MM.1S (cell line): ENCODE measurements at regions not wholly inside any gene's neighbourhood (a gene's known extent, or its start where the extent isn't known, plus 50 kb on each side); places are given as distances from the start of the nearest gene placed in this dataset.

Source experiments
- DNase-seq: peaks from one replicate; pipeline ENCODE4 v3.0.0-alpha.2; 2015
- H2AFZ ChIP-seq: fragments of 300-600 bp; sonication (generic); 2 replicates; pipeline ENCODE4 v1.6.0; 2016; ENCODE audit warnings: antibody characterized with exemption, low read length
- H3F3A ChIP-seq: fragments of 300-600 bp; sonication (generic); 2 replicates; pipeline ENCODE4 v1.6.1; 2016; ENCODE audit warnings: mild to moderate bottlenecking, antibody characterized with exemption, low read length, moderate library complexity, mixed read lengths; ENCODE audit not compliant: insufficient read depth
- H3K27ac ChIP-seq: fragments of 300-600 bp; sonication (generic); 2 replicates; pipeline ENCODE4 v1.5.1; 2016; ENCODE audit warnings: mild to moderate bottlenecking, low read length
- H3K27me3 ChIP-seq: fragments of 300-600 bp; sonication (generic); replicated peaks from 2 replicates; pipeline ENCODE4 v1.6.0; 2016; ENCODE audit warnings: low read length; ENCODE audit not compliant: insufficient read depth
- H3K36me3 ChIP-seq: fragments of 300-600 bp; sonication (generic); replicated peaks from 2 replicates; pipeline ENCODE4 v1.6.1; 2016; ENCODE audit warnings: mild to moderate bottlenecking, low read length, mixed read lengths; ENCODE audit not compliant: insufficient read depth
- H3K4me1 ChIP-seq: fragments of 300-600 bp; sonication (generic); 2 replicates; pipeline ENCODE4 v1.6.1; 2016; ENCODE audit warnings: low read length, mixed read lengths
- H3K4me2 ChIP-seq: fragments of 300-600 bp; sonication (generic); 2 replicates; pipeline ENCODE4 v1.6.0; 2016; ENCODE audit warnings: low read depth, low read length
- H3K4me3 ChIP-seq: fragments of 300-600 bp; sonication (generic); 2 replicates; pipeline ENCODE4 v1.5.1; 2016; ENCODE audit warnings: low read length, mixed read lengths
- H3K79me2 ChIP-seq: fragments of 300-600 bp; sonication (generic); 2 replicates; pipeline ENCODE4 v1.6.1; 2016; ENCODE audit warnings: mixed run types, low read length, mixed read lengths
- H3K9ac ChIP-seq: fragments of 300-600 bp; sonication (generic); 2 replicates; pipeline ENCODE4 v1.6.1; 2016; ENCODE audit warnings: low read length, mixed read lengths
- H3K9me2 ChIP-seq: fragments of 300-600 bp; sonication (generic); replicated peaks from 2 replicates; pipeline ENCODE4 v1.6.1; 2016; ENCODE audit warnings: mild to moderate bottlenecking, low read length, mixed read lengths; ENCODE audit not compliant: insufficient read depth
- H3K9me3 ChIP-seq: fragments of 300-600 bp; sonication (generic); replicated peaks from 2 replicates; pipeline ENCODE4 v1.6.1; 2016; ENCODE audit warnings: mild to moderate bottlenecking, low read length, mixed read lengths; ENCODE audit not compliant: insufficient read depth
- H4K20me1 ChIP-seq: fragments of 300-600 bp; sonication (generic); 2 replicates; pipeline ENCODE4 v1.6.1; 2016; ENCODE audit warnings: mild to moderate bottlenecking, low read length, moderate library complexity, mixed read lengths; ENCODE audit not compliant: insufficient read depth
- EZH2 ChIP-seq: fragments of 300-600 bp; sonication (generic); optimal IDR thresholded peaks from 2 replicates; pipeline ENCODE3; 2017; ENCODE audit warnings: low read depth, mild to moderate bottlenecking, antibody characterized with exemption, low read length, mixed read lengths
- EZH2phosphoT487 ChIP-seq: fragments of 300-600 bp; sonication (generic); IDR thresholded peaks from 2 replicates; pipeline ENCODE4 v1.6.1; 2018; ENCODE audit warnings: antibody characterized with exemption, low read length
- TF ChIP-seq, protein P1 (sequence below): fragments of 300-600 bp; sonication (generic); IDR thresholded peaks from 2 replicates; pipeline ENCODE4 v1.5.1; 2016; ENCODE audit warnings: antibody characterized with exemption, low read length, mixed read lengths

DNA sequence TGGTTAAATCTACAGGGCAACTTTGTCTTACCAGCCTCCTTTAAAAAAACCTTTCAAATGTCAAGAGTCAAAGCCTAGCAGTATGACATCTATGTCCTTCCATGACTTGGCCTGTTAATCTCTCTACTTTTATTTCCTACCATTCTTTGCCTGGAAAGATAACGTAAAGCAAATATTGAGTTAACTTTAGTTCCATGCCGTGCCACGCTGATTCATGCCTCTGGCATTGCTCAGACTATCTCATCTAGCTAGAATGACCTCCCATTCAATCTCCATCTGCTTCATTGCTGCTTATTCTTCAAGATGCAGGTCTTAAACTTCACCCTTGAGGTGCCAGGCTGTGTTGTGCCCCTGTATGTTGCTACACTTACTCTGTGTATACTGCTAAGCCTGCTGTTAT is 729.8 kb downstream of the EFNA5 start:
- H3K4me1 ChIP-seq, result no peaks in the 10 kb centered on the region
- no peaks in the 10 kb centered on the region for H3K79me2 ChIP-seq
- H3K9ac ChIP-seq, result no peak overlapping the region
- H3K27me3 ChIP-seq, result no peaks in the 10 kb centered on the region
- H3K27ac ChIP-seq, result no peak overlapping the region
- no peak for DNase-seq
- H4K20me1 ChIP-seq, result no peaks in the 10 kb centered on the region
- no peak overlapping the region for H3K4me3 ChIP-seq
- no peaks in the 10 kb centered on the region for H3K36me3 ChIP-seq
- H3K9me2 ChIP-seq, result no peaks in the 10 kb centered on the region
- no peaks in the 10 kb centered on the region for H3K9me3 ChIP-seq
- H3F3A ChIP-seq, result no peaks in the 10 kb centered on the region
- no peak for TF ChIP-seq EZH2
- TF ChIP-seq, protein P1, sequence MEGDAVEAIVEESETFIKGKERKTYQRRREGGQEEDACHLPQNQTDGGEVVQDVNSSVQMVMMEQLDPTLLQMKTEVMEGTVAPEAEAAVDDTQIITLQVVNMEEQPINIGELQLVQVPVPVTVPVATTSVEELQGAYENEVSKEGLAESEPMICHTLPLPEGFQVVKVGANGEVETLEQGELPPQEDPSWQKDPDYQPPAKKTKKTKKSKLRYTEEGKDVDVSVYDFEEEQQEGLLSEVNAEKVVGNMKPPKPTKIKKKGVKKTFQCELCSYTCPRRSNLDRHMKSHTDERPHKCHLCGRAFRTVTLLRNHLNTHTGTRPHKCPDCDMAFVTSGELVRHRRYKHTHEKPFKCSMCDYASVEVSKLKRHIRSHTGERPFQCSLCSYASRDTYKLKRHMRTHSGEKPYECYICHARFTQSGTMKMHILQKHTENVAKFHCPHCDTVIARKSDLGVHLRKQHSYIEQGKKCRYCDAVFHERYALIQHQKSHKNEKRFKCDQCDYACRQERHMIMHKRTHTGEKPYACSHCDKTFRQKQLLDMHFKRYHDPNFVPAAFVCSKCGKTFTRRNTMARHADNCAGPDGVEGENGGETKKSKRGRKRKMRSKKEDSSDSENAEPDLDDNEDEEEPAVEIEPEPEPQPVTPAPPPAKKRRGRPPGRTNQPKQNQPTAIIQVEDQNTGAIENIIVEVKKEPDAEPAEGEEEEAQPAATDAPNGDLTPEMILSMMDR, result no peak
- TF ChIP-seq EZH2phosphoT487, result no peak
- H3K4me2 ChIP-seq, result no peak overlapping the region
- no peak overlapping the region for H2AFZ ChIP-seq

DNA sequence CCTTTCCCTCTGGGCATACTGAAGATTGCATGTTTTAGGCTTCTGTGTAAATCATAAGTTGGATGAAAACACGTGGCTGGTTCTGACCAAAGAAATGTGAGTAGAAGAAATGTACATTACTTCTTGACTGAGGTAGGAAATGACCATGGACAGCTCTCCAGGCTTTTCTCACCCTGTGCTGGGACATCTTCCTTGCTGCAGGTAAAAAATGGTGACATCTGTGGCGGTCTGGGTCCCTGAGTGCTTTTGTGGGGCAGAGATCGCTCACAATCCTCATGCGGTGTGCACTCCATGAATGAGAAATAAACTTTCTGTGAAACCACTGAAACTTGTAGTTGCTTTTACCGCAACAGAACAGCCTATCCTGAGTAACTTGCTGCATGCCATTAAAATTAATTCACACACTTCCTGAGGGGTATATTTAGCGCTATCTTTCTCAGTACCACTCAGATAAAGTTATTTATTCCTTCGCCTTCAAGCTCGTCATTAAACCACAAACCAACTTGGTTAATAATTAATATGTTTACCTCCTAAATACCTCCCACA is 730.4 kb downstream of the EFNA5 start:
- TF ChIP-seq, protein P1, result no peak
- no peak for TF ChIP-seq EZH2
- TF ChIP-seq EZH2phosphoT487, result no peak
- no peaks in the 10 kb centered on the region for H3K36me3 ChIP-seq
- no peak for DNase-seq

DNA sequence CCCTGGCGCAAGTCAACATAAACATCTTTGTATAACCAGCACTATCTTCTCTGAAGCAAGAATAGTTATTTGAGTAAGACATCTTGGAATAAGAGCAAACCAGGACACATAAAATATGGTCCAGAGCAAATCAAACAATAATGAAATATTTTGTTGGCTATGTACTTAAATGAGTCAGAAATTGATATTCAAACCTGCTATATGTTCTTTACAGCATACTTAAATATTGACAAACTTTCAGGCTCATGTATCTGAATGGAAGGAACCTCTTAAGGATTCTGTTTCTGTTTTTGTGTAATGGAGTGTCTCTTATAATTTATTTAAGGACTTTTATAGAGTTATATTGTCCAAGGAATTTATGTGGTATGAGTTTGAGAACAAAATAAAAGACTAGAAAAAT is 747.3 kb downstream of the EFNA5 start:
- no peak overlapping the region for H2AFZ ChIP-seq
- no peak for DNase-seq

More for the DNA sequence above, 730.4 kb downstream of the EFNA5 start:
- Histone ChIP-seq H3K9me3 (no peaks in the 10 kb centered on the region), H2AFZ (no peak overlapping the region), H3K4me3 (no peak overlapping the region), H3K79me2 (no peaks in the 10 kb centered on the region), H3F3A (no peaks in the 10 kb centered on the region), H3K4me2 (no peak overlapping the region), H3K27me3 (no peaks in the 10 kb centered on the region), H3K4me1 (no peaks in the 10 kb centered on the region), H3K9me2 (no peaks in the 10 kb centered on the region), H3K9ac (no peak overlapping the region), H4K20me1 (no peaks in the 10 kb centered on the region), H3K27ac (no peak overlapping the region)

More for the DNA sequence above, 747.3 kb downstream of the EFNA5 start:
- Histone ChIP-seq H3K27ac (no peak overlapping the region), H3K9ac (no peak overlapping the region), H3K4me3 (no peak overlapping the region), H3F3A (no peaks in the 10 kb centered on the region), H3K9me2 (no peaks in the 10 kb centered on the region), H3K36me3 (no peaks in the 10 kb centered on the region; the same call in 1 of the 2 replicates), H4K20me1 (no peaks in the 10 kb centered on the region), H3K4me1 (0 out of 2 replicates have a peak, but pooled peaks cover 8% of the 10 kb centered on the region), H3K27me3 (no peaks in the 10 kb centered on the region), H3K4me2 (no peak overlapping the region), H3K79me2 (no peaks in the 10 kb centered on the region), H3K9me3 (no peaks in the 10 kb centered on the region)
- TF ChIP-seq EZH2 (no peak), EZH2phosphoT487 (no peak)
- TF ChIP-seq, protein P1, result no peak
